GM12872 (cell line): ENCODE measurements at regions not wholly inside any gene's neighbourhood (a gene's known extent, or its start where the extent isn't known, plus 50 kb on each side); places are given as distances from the start of the nearest gene placed in this dataset.

ENCODE experiments used
- CTCF ChIP-seq: IDR thresholded peaks from 3 replicates; pipeline ENCODE4 v1.5.1; 2011; ENCODE audit warnings: low read depth, mild to moderate bottlenecking, low read length, moderate library complexity; ENCODE audit not compliant: insufficient read depth

- no peak for TF ChIP-seq CTCF
These were observed 56.2 kb upstream of the TMEM33 start for GRCh38 chr4:41878991-41879491.

- no peak for TF ChIP-seq CTCF
These were observed 56.9 kb upstream of the TMEM33 start for GRCh38 chr4:41878170-41878969.

GRCh38 chr4:41877020-41877796 is 58.0 kb upstream of the TMEM33 start:
- TF ChIP-seq CTCF: no peak

DNA sequence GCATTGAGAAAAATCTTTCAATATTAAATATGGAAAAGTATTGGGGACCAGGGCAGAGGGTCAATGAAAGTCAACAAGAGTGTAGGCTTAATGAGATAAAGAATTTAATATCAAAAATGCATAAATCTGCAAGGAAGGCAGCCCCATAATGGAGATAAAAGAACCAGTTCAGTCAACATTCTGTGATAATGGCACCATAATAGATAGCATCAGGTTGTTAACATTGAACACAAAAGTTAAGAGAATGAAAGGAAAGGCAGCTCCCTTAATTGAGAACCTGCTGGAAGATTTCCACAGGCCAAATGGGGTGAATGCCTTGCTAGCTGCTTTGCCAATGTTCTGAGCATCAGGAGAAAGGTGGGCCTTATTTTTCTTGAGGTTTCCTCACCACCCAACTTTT is 60.4 kb upstream of the TMEM33 start:
- no peak for TF ChIP-seq CTCF

DNA sequence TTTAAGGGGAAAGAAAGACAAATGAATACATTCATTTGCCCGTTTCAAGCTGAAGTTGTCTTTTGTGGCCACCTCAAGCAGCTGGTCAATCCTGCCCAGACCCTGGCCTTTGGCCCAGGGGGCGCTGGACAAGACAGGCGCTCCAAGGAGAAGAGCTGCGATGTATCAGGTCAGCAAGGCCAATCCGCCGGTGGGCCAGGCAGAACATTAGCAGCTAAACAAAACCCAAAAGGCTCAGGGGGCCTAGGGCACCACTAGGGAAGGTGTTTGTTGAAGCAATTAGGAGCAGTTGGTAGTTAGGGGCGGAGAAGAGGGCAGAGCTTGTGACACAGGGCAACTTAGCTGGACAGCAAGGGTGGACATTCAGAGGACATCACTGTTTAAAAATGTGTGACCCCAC is 60.8 kb upstream of the TMEM33 start:
- no peak for TF ChIP-seq CTCF

- no peak for TF ChIP-seq CTCF
These were observed 61.6 kb upstream of the TMEM33 start for GRCh38 chr4:41873380-41874295.

DNA sequence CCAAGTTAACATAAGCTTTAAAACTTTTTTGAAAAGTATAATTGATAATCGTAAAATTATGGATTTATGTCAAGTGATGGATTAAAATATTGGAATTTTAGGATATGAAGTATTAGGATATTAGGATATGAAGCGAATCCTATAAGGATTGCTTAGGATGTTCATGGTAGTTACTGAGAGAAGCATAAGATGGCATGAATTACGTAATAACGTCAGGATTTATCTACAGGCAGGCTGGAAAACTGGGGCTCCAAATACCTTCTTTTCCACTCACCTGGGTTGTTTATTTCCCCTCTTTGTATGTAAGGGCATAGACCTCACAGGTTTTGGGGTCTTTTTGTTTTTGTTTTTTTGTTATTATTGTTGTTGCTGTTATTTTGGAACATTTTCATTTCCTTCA is 65.2 kb upstream of the TMEM33 start:
- no peak for TF ChIP-seq CTCF
